Parathyroid adenoma (tissue), 2 donors: ENCODE measurements at regions not wholly inside any gene's neighbourhood (a gene's known extent, or its start where the extent isn't known, plus 50 kb on each side); places are given as distances from the start of the nearest gene placed in this dataset.

ENCODE experiments used
- H2AFZ ChIP-seq: fragments of 300-600 bp; sonication (generic); one replicate; pipeline ENCODE4 v1.7.0; 2017; ENCODE audit warnings: antibody characterized with exemption, mild to moderate bottlenecking
- H3K27ac ChIP-seq: fragments of 300-600 bp; sonication (generic); one replicate; pipeline ENCODE4 v1.7.0; 2017
- H3K27me3 ChIP-seq: fragments of 300-600 bp; sonication (generic); one replicate; pipeline ENCODE4 v1.7.0; 2017; ENCODE audit warnings: low read length; ENCODE audit not compliant: control insufficient read depth, insufficient read depth
- H3K36me3 ChIP-seq: fragments of 300-600 bp; sonication (generic); one replicate; pipeline ENCODE4 v1.7.0; 2017; ENCODE audit warnings: low read length; ENCODE audit not compliant: control insufficient read depth, insufficient read depth
- H3K4me1 ChIP-seq: fragments of 300-600 bp; sonication (generic); one replicate; pipeline ENCODE4 v1.7.0; 2017; ENCODE audit warnings: control low read depth
- H3K4me2 ChIP-seq: fragments of 300-600 bp; sonication (generic); one replicate; pipeline ENCODE4 v1.7.0; 2017; ENCODE audit warnings: low read length
- H3K4me3 ChIP-seq: fragments of 300-600 bp; sonication (generic); one replicate; pipeline ENCODE4 v1.7.0; 2017; ENCODE audit warnings: low read depth, low read length
- H3K79me2 ChIP-seq: fragments of 300-600 bp; sonication (generic); one replicate; pipeline ENCODE4 v1.7.0; 2017; ENCODE audit warnings: control low read depth
- H3K9ac ChIP-seq: fragments of 300-600 bp; sonication (generic); one replicate; pipeline ENCODE4 v1.7.0; 2017; ENCODE audit warnings: mild to moderate bottlenecking
- H3K9me3 ChIP-seq: fragments of 300-600 bp; sonication (generic); one replicate; pipeline ENCODE4 v1.7.0; 2017; ENCODE audit warnings: low read length; ENCODE audit not compliant: control insufficient read depth
- CTCF ChIP-seq: fragments of 300-600 bp; sonication (generic); IDR thresholded peaks from one replicate; pipeline ENCODE4 v1.7.0; 2017; ENCODE audit warnings: antibody characterized with exemption, mild to moderate bottlenecking
- donor health status: primary hyperparathyroidism.

- Histone ChIP-seq H3K9me3 (no peaks in the 10 kb centered on the region), H3K36me3 (no peaks in the 10 kb centered on the region), H3K27ac (no peak overlapping the region), H3K79me2 (no peaks in the 10 kb centered on the region), H2AFZ (no peak overlapping the region), H3K4me3 (no peak overlapping the region), H3K27me3 (no peaks in the 10 kb centered on the region), H3K4me2 (no peak overlapping the region), H3K9ac (no peak overlapping the region), H3K4me1 (no peaks in the 10 kb centered on the region)
- TF ChIP-seq CTCF = no peak
Measured at GRCh38 chr5:31084871-31085270, 108.6 kb upstream of the CDH6 start.

- Histone ChIP-seq H3K27me3 (no peaks in the 10 kb centered on the region), H3K4me1 (no peaks in the 10 kb centered on the region), H3K4me2 (no peak overlapping the region), H3K4me3 (no peak overlapping the region), H3K36me3 (no peaks in the 10 kb centered on the region), H3K9ac (no peak overlapping the region), H3K9me3 (no peaks in the 10 kb centered on the region), H3K27ac (no peak overlapping the region), H2AFZ (no peak overlapping the region), H3K79me2 (no peaks in the 10 kb centered on the region)
- no peak for TF ChIP-seq CTCF
Measured at GRCh38 chr5:31083364-31083763, 110.1 kb upstream of the CDH6 start.

- H3K27ac ChIP-seq = no peak overlapping the region
- no peak overlapping the region for H3K9ac ChIP-seq
- no peak overlapping the region for H3K4me3 ChIP-seq
- H3K4me1 ChIP-seq = no peaks in the 10 kb centered on the region
- H2AFZ ChIP-seq = no peak overlapping the region
- no peaks in the 10 kb centered on the region for H3K9me3 ChIP-seq
- TF ChIP-seq CTCF = no peak
- no peaks in the 10 kb centered on the region for H3K27me3 ChIP-seq
- H3K36me3 ChIP-seq = no peaks in the 10 kb centered on the region
- no peaks in the 10 kb centered on the region for H3K79me2 ChIP-seq
- no peak overlapping the region for H3K4me2 ChIP-seq
Measured at GRCh38 chr5:31079668-31080067, 113.8 kb upstream of the CDH6 start.

- Histone ChIP-seq H3K27me3 (no peaks in the 10 kb centered on the region), H3K4me3 (no peak overlapping the region), H3K9me3 (no peaks in the 10 kb centered on the region), H3K79me2 (no peaks in the 10 kb centered on the region), H2AFZ (no peak overlapping the region), H3K27ac (no peak overlapping the region), H3K4me2 (no peak overlapping the region), H3K9ac (no peak overlapping the region), H3K36me3 (no peaks in the 10 kb centered on the region), H3K4me1 (no peaks in the 10 kb centered on the region)
- no peak for TF ChIP-seq CTCF
Measured at GRCh38 chr5:31078956-31079355, 114.5 kb upstream of the CDH6 start.

GRCh38 chr5:31075981-31076380 is 117.5 kb upstream of the CDH6 start:
- Histone ChIP-seq H3K27ac (no peak overlapping the region), H2AFZ (no peak overlapping the region), H3K27me3 (no peaks in the 10 kb centered on the region), H3K79me2 (no peaks in the 10 kb centered on the region), H3K9me3 (no peaks in the 10 kb centered on the region), H3K9ac (no peak overlapping the region), H3K4me2 (no peak overlapping the region), H3K4me1 (no peaks in the 10 kb centered on the region), H3K4me3 (no peak overlapping the region), H3K36me3 (no peaks in the 10 kb centered on the region)
- TF ChIP-seq CTCF = no peak
